ENCODE measurements at regions not wholly inside any gene's neighbourhood (a gene's known extent, or its start where the extent isn't known, plus 50 kb on each side); places are given as distances from the start of the nearest gene placed in this dataset.

- no peaks in the 10 kb centered on the region for H3K27me3 ChIP-seq (ENCODE audit: control insufficient read depth in 1 of 2, insufficient read depth in 2 of 2, low read length in 2 of 2)
- no peak overlapping the region for H3K4me3 ChIP-seq (ENCODE audit: low read depth in 1 of 2, low read length in 2 of 2)
- no peaks in the 10 kb centered on the region for H3K4me1 ChIP-seq (ENCODE audit: control insufficient read depth in 2 of 2, insufficient read depth in 2 of 2, low read length in 1 of 2)
- 85 to 87% methylated on average over 5 of the region's 5 CpGs for WGBS, 2 donors
- no peaks in the 10 kb centered on the region for H3K9me3 ChIP-seq (ENCODE audit: control insufficient read depth in 2 of 2, insufficient read depth in 1 of 2, low read depth in 1 of 2, low read length in 1 of 2)
- no peak overlapping the region for H3K27ac ChIP-seq (ENCODE audit: low read depth in 2 of 2, low read length in 1 of 2)
- no peaks in the 10 kb centered on the region for H3K36me3 ChIP-seq (ENCODE audit: control insufficient read depth in 2 of 2, insufficient read depth in 2 of 2, low read length in 1 of 2)
Observed at GRCh38 chr6:15986027-15986629, 142.8 kb upstream of the MYLIP start.

- Histone ChIP-seq H3K4me3 (ENCODE audit: low read depth in 1 of 2, low read length in 2 of 2) (no peak overlapping the region), H3K4me1 (ENCODE audit: control insufficient read depth in 2 of 2, insufficient read depth in 2 of 2, low read length in 1 of 2) (no peaks in the 10 kb centered on the region), H3K36me3 (ENCODE audit: control insufficient read depth in 2 of 2, insufficient read depth in 2 of 2, low read length in 1 of 2) (no peaks in the 10 kb centered on the region), H3K27me3 (ENCODE audit: control insufficient read depth in 1 of 2, insufficient read depth in 2 of 2, low read length in 2 of 2) (no peaks in the 10 kb centered on the region), H3K27ac (ENCODE audit: low read depth in 2 of 2, low read length in 1 of 2) (no peak overlapping the region), H3K9me3 (ENCODE audit: control insufficient read depth in 2 of 2, insufficient read depth in 1 of 2, low read depth in 1 of 2, low read length in 1 of 2) (no peaks in the 10 kb centered on the region)
- 86% methylated on average over 3 of the region's 3 CpGs for WGBS, 2 donors
Observed at GRCh38 chr6:15985379-15985959, 143.4 kb upstream of the MYLIP start.

- H3K27me3 ChIP-seq (ENCODE audit: control insufficient read depth in 1 of 2, insufficient read depth in 2 of 2, low read length in 2 of 2), result no peaks in the 10 kb centered on the region
- H3K4me1 ChIP-seq (ENCODE audit: control insufficient read depth in 2 of 2, insufficient read depth in 2 of 2, low read length in 1 of 2), result no peaks in the 10 kb centered on the region
- 94 to 97% methylated on average over 9 of the region's 9 CpGs for WGBS, 2 donors
- no peak overlapping the region for H3K27ac ChIP-seq (ENCODE audit: low read depth in 2 of 2, low read length in 1 of 2)
- no peak overlapping the region for H3K4me3 ChIP-seq (ENCODE audit: low read depth in 1 of 2, low read length in 2 of 2)
- no peaks in the 10 kb centered on the region for H3K9me3 ChIP-seq (ENCODE audit: control insufficient read depth in 2 of 2, insufficient read depth in 1 of 2, low read depth in 1 of 2, low read length in 1 of 2)
- H3K36me3 ChIP-seq (ENCODE audit: control insufficient read depth in 2 of 2, insufficient read depth in 2 of 2, low read length in 1 of 2), result no peaks in the 10 kb centered on the region
Observed at GRCh38 chr6:15981956-15982355, 146.9 kb upstream of the MYLIP start.

GRCh38 chr6:15980801-15981200 lies 148.1 kb upstream of the MYLIP start:
- no peaks in the 10 kb centered on the region for H3K36me3 ChIP-seq (ENCODE audit: control insufficient read depth in 2 of 2, insufficient read depth in 2 of 2, low read length in 1 of 2)
- H3K4me1 ChIP-seq (ENCODE audit: control insufficient read depth in 2 of 2, insufficient read depth in 2 of 2, low read length in 1 of 2), result no peaks in the 10 kb centered on the region
- WGBS, 2 donors, result 51 to 76% methylated on average over 4 of the region's 4 CpGs
- H3K27ac ChIP-seq (ENCODE audit: low read depth in 2 of 2, low read length in 1 of 2), result no peak overlapping the region
- H3K9me3 ChIP-seq (ENCODE audit: control insufficient read depth in 2 of 2, insufficient read depth in 1 of 2, low read depth in 1 of 2, low read length in 1 of 2), result no peaks in the 10 kb centered on the region
- H3K27me3 ChIP-seq (ENCODE audit: control insufficient read depth in 1 of 2, insufficient read depth in 2 of 2, low read length in 2 of 2), result no peaks in the 10 kb centered on the region
- no peak overlapping the region for H3K4me3 ChIP-seq (ENCODE audit: low read depth in 1 of 2, low read length in 2 of 2)

- no peak overlapping the region for H3K4me3 ChIP-seq (ENCODE audit: low read depth in 1 of 2, low read length in 2 of 2)
- no peaks in the 10 kb centered on the region for H3K4me1 ChIP-seq (ENCODE audit: control insufficient read depth in 2 of 2, insufficient read depth in 2 of 2, low read length in 1 of 2)
- no peaks in the 10 kb centered on the region for H3K9me3 ChIP-seq (ENCODE audit: control insufficient read depth in 2 of 2, insufficient read depth in 1 of 2, low read depth in 1 of 2, low read length in 1 of 2)
- H3K36me3 ChIP-seq (ENCODE audit: control insufficient read depth in 2 of 2, insufficient read depth in 2 of 2, low read length in 1 of 2), result no peaks in the 10 kb centered on the region
- H3K27ac ChIP-seq (ENCODE audit: low read depth in 2 of 2, low read length in 1 of 2), result no peak overlapping the region
- no peaks in the 10 kb centered on the region for H3K27me3 ChIP-seq (ENCODE audit: control insufficient read depth in 1 of 2, insufficient read depth in 2 of 2, low read length in 2 of 2)
Observed at GRCh38 chr6:15978426-15978825, 150.5 kb upstream of the MYLIP start.

GRCh38 chr6:15977050-15977449 lies 151.8 kb upstream of the MYLIP start:
- H3K4me1 ChIP-seq (ENCODE audit: control insufficient read depth in 2 of 2, insufficient read depth in 2 of 2, low read length in 1 of 2), result no peaks in the 10 kb centered on the region
- no peak overlapping the region for H3K27ac ChIP-seq (ENCODE audit: low read depth in 2 of 2, low read length in 1 of 2)
- 74 to 90% methylated on average over 2 of the region's 2 CpGs for WGBS, 2 donors
- no peaks in the 10 kb centered on the region for H3K9me3 ChIP-seq (ENCODE audit: control insufficient read depth in 2 of 2, insufficient read depth in 1 of 2, low read depth in 1 of 2, low read length in 1 of 2)
- H3K36me3 ChIP-seq (ENCODE audit: control insufficient read depth in 2 of 2, insufficient read depth in 2 of 2, low read length in 1 of 2), result no peaks in the 10 kb centered on the region
- H3K27me3 ChIP-seq (ENCODE audit: control insufficient read depth in 1 of 2, insufficient read depth in 2 of 2, low read length in 2 of 2), result no peaks in the 10 kb centered on the region
- H3K4me3 ChIP-seq (ENCODE audit: low read depth in 1 of 2, low read length in 2 of 2), result no peak overlapping the region

GRCh38 chr6:15974817-15975216 lies 154.1 kb upstream of the MYLIP start:
- Histone ChIP-seq H3K36me3 (ENCODE audit: control insufficient read depth in 2 of 2, insufficient read depth in 2 of 2, low read length in 1 of 2) (no peaks in the 10 kb centered on the region), H3K27me3 (ENCODE audit: control insufficient read depth in 1 of 2, insufficient read depth in 2 of 2, low read length in 2 of 2) (no peaks in the 10 kb centered on the region), H3K4me1 (ENCODE audit: control insufficient read depth in 2 of 2, insufficient read depth in 2 of 2, low read length in 1 of 2) (no peaks in the 10 kb centered on the region), H3K9me3 (ENCODE audit: control insufficient read depth in 2 of 2, insufficient read depth in 1 of 2, low read depth in 1 of 2, low read length in 1 of 2) (no peaks in the 10 kb centered on the region), H3K27ac (ENCODE audit: low read depth in 2 of 2, low read length in 1 of 2) (no peak overlapping the region), H3K4me3 (ENCODE audit: low read depth in 1 of 2, low read length in 2 of 2) (no peak overlapping the region)
- WGBS, 2 donors, result 84 to 93% methylated on average over 2 of the region's 2 CpGs

- Histone ChIP-seq H3K4me3 (ENCODE audit: low read depth in 1 of 2, low read length in 2 of 2) (no peak overlapping the region), H3K4me1 (ENCODE audit: control insufficient read depth in 2 of 2, insufficient read depth in 2 of 2, low read length in 1 of 2) (no peaks in the 10 kb centered on the region), H3K9me3 (ENCODE audit: control insufficient read depth in 2 of 2, insufficient read depth in 1 of 2, low read depth in 1 of 2, low read length in 1 of 2) (no peaks in the 10 kb centered on the region), H3K27me3 (ENCODE audit: control insufficient read depth in 1 of 2, insufficient read depth in 2 of 2, low read length in 2 of 2) (no peaks in the 10 kb centered on the region), H3K27ac (ENCODE audit: low read depth in 2 of 2, low read length in 1 of 2) (no peak overlapping the region), H3K36me3 (ENCODE audit: control insufficient read depth in 2 of 2, insufficient read depth in 2 of 2, low read length in 1 of 2) (no peaks in the 10 kb centered on the region)
- 45 to 79% methylated on average over 3 of the region's 3 CpGs for WGBS, 2 donors
Observed at GRCh38 chr6:15970517-15970916, 158.4 kb upstream of the MYLIP start.

- Histone ChIP-seq H3K27ac (ENCODE audit: low read depth in 2 of 2, low read length in 1 of 2) (peak overlapping the region; percentile 27 to 30), H3K36me3 (ENCODE audit: control insufficient read depth in 2 of 2, insufficient read depth in 2 of 2, low read length in 1 of 2) (no peaks in the 10 kb centered on the region), H3K9me3 (ENCODE audit: control insufficient read depth in 2 of 2, insufficient read depth in 1 of 2, low read depth in 1 of 2, low read length in 1 of 2) (no peaks in the 10 kb centered on the region), H3K27me3 (ENCODE audit: control insufficient read depth in 1 of 2, insufficient read depth in 2 of 2, low read length in 2 of 2) (no peaks in the 10 kb centered on the region), H3K4me3 (ENCODE audit: low read depth in 1 of 2, low read length in 2 of 2) (no peak overlapping the region), H3K4me1 (ENCODE audit: control insufficient read depth in 2 of 2, insufficient read depth in 2 of 2, low read length in 1 of 2) (no peaks in the 10 kb centered on the region)
- 65 to 67% methylated on average over 3 of the region's 3 CpGs for WGBS, 2 donors
Observed at GRCh38 chr6:15969236-15969778, 159.6 kb upstream of the MYLIP start.

GRCh38 chr6:15968519-15968918 lies 160.4 kb upstream of the MYLIP start:
- Histone ChIP-seq H3K27me3 (ENCODE audit: control insufficient read depth in 1 of 2, insufficient read depth in 2 of 2, low read length in 2 of 2) (no peaks in the 10 kb centered on the region), H3K9me3 (ENCODE audit: control insufficient read depth in 2 of 2, insufficient read depth in 1 of 2, low read depth in 1 of 2, low read length in 1 of 2) (no peaks in the 10 kb centered on the region), H3K4me1 (ENCODE audit: control insufficient read depth in 2 of 2, insufficient read depth in 2 of 2, low read length in 1 of 2) (no peaks in the 10 kb centered on the region), H3K36me3 (ENCODE audit: control insufficient read depth in 2 of 2, insufficient read depth in 2 of 2, low read length in 1 of 2) (no peaks in the 10 kb centered on the region), H3K27ac (ENCODE audit: low read depth in 2 of 2, low read length in 1 of 2) (no peak overlapping the region), H3K4me3 (ENCODE audit: low read depth in 1 of 2, low read length in 2 of 2) (no peak overlapping the region)
- WGBS, 2 donors, result 57 to 63% methylated on average over 3 of the region's 3 CpGs
